ENCODE measurements at regions not wholly inside any gene's neighbourhood (a gene's known extent, or its start where the extent isn't known, plus 50 kb on each side); places are given as distances from the start of the nearest gene placed in this dataset.

GRCh38 chr2:105997711-105998110 is 196.4 kb downstream of the UXS1 start:
- no peak overlapping the region for H2AK5ac ChIP-seq (ENCODE audit: low read depth, low read length)
- H2BK15ac ChIP-seq (ENCODE audit: low read depth, low read length), result no peak overlapping the region
- no peak overlapping the region for H4K5ac ChIP-seq (ENCODE audit: low read depth, low read length)
- no peak overlapping the region for H3K23ac ChIP-seq (ENCODE audit: low read depth, low read length)
- no peak overlapping the region for H3K4ac ChIP-seq (ENCODE audit: low read depth, low read length)
- 0 out of 2 replicates have a peak, but pooled peaks cover 2% of the 10 kb centered on the region for H3K27me3 ChIP-seq (ENCODE audit: control insufficient read depth, insufficient read depth, low read length)
- no peak overlapping the region for H4K91ac ChIP-seq (ENCODE audit: insufficient read depth, low read depth, low read length)
- ATAC-seq (ENCODE audit: low read depth) (no peak), DNase-seq (no peak)
- H4K8ac ChIP-seq (ENCODE audit: low read depth in 2 of 2, low read length in 2 of 2), result no peak overlapping the region
- H2AFZ ChIP-seq (replicated peaks; ENCODE audit: low read length, poor library complexity), result no peak overlapping the region
- no peak overlapping the region for H3K4me2 ChIP-seq (ENCODE audit: low read depth, low read length)
- in situ Hi-C loops (cut with MboI; ENCODE audit: low sequenced_read_pairs), result no loop called here
- no peaks in the 10 kb centered on the region for H4K20me1 ChIP-seq (ENCODE audit: insufficient read depth, low read length)
- no peak overlapping the region for H2BK20ac ChIP-seq (ENCODE audit: low read depth, low read length)
- H3K9ac ChIP-seq (ENCODE audit: low read depth, low read length), result no peak overlapping the region
- ChIA-PET CTCF (no interaction called here), POLR2A (ENCODE audit: unreplicated experiment) (no interaction called here)
- H2BK5ac ChIP-seq (ENCODE audit: low read depth, low read length, poor library complexity, severe bottlenecking), result no peak overlapping the region
- no peak overlapping the region for H3K27ac ChIP-seq (ENCODE audit: insufficient read depth, low read length)
- no TSS peak for BruUV-seq (replicated peaks)
- no peak overlapping the region for H3K18ac ChIP-seq (ENCODE audit: low read depth, low read length)
- H3K36me3 ChIP-seq (ENCODE audit: control insufficient read depth, insufficient read depth, low read length), result no peaks in the 10 kb centered on the region
- dilution Hi-C loops (cut with HindIII; ENCODE audit: low sequenced_read_pairs, unreplicated experiment), result no loop called here
- no peak overlapping the region for H2AK9ac ChIP-seq (replicated peaks; ENCODE audit: low read depth, low read length, poor library complexity)
- intact Hi-C loops (cut with micrococcal nuclease), result no loop called here
- H3K4me1 ChIP-seq (ENCODE audit: control insufficient read depth, insufficient read depth, low read length), result no peaks in the 10 kb centered on the region
- H3K9me3 ChIP-seq (ENCODE audit: control insufficient read depth, insufficient read depth, low read length), result peaks cover 5% of the 10 kb centered on the region
- no peak for TF ChIP-seq ELK1 (IDR thresholded peaks at IDR 0.05; ENCODE audit: borderline replicate concordance, low read depth, low read length)
- TF ChIP-seq RFX5 (IDR thresholded peaks at IDR 0.05; ENCODE audit: low read depth, low read length), result no peak
- no peak for TF ChIP-seq RAD21 (IDR thresholded peaks at IDR 0.05; ENCODE audit: low read length)
- TF ChIP-seq USF2 (IDR thresholded peaks at IDR 0.05; ENCODE audit: low read depth, low read length), result no peak
- TF ChIP-seq POLR2A (IDR thresholded peaks at IDR 0.05; ENCODE audit: low read depth, low read length), result no peak
- no peak for TF ChIP-seq CHD1 (IDR thresholded peaks at IDR 0.05; ENCODE audit: low read depth, low read length)
- no peak for TF ChIP-seq MAFK (IDR thresholded peaks at IDR 0.05; ENCODE audit: low read depth, low read length)
- TF ChIP-seq RCOR1 (IDR thresholded peaks at IDR 0.05; ENCODE audit: insufficient replicate concordance, low read length), result no peak
- no peak for TF ChIP-seq MAZ (IDR thresholded peaks at IDR 0.05; ENCODE audit: borderline replicate concordance, low read depth, low read length)
- TF ChIP-seq FOS (IDR thresholded peaks at IDR 0.05; ENCODE audit: low read depth, low read length), result no peak
- no peak for TF ChIP-seq BHLHE40 (IDR thresholded peaks at IDR 0.05; ENCODE audit: low read depth, low read length)
- no peak for TF ChIP-seq CTCF (conservative IDR thresholded peaks at IDR 0.05; ENCODE audit: low read depth, low read length)
- TF ChIP-seq SMC3 (IDR thresholded peaks at IDR 0.05; ENCODE audit: low read depth, low read length), result no peak
- TF ChIP-seq MXI1 (IDR thresholded peaks at IDR 0.05; ENCODE audit: borderline replicate concordance, low read depth, low read length), result no peak
- no peak for TF ChIP-seq CEBPB (IDR thresholded peaks at IDR 0.05; ENCODE audit: low read depth, low read length)
- TF ChIP-seq NFE2L2 (IDR thresholded peaks at IDR 0.05; ENCODE audit: low read depth, low read length), result no peak
- no CpG with 5 or more reads among the region's 2 CpGs for WGBS, 2 experiments (ENCODE audit: extremely low coverage in 2 of 2, insufficient read length in 1 of 2)
- no peak overlapping the region for H2BK120ac ChIP-seq (ENCODE audit: low read depth, low read length)
- no peaks in the 10 kb centered on the region for H3K79me1 ChIP-seq (ENCODE audit: low read depth in 1 of 2, low read length in 2 of 2)
- H3K9me1 ChIP-seq (ENCODE audit: insufficient read depth, low read length), result no peaks in the 10 kb centered on the region
- no peak overlapping the region for H3K14ac ChIP-seq (replicated peaks; ENCODE audit: low read depth, low read length)
- no peak overlapping the region for H3K4me3 ChIP-seq (ENCODE audit: insufficient read depth, low read depth, low read length)
- no peak overlapping the region for H3K56ac ChIP-seq (ENCODE audit: extremely low read depth, insufficient read depth, low read length)
